SK-N-SH treated with all-trans-retinoic acid at 6 μM for 48 hours (cell line): ENCODE measurements at regions not wholly inside any gene's neighbourhood (a gene's known extent, or its start where the extent isn't known, plus 50 kb on each side); places are given as distances from the start of the nearest gene placed in this dataset.

ENCODE experiments used
- PATZ1 ChIP-seq: fragments of 250-450 bp; sonication (Bioruptor Pico); IDR thresholded peaks from 2 replicates; pipeline ENCODE4 v1.8.0; 2020; ENCODE audit warnings: mild to moderate bottlenecking, moderate library complexity, borderline replicate concordance
- PPARA ChIP-seq: fragments of 250-450 bp; sonication (Bioruptor Pico); IDR thresholded peaks from 2 replicates; pipeline ENCODE4 v1.5.0; 2020; ENCODE audit warnings: mild to moderate bottlenecking, borderline replicate concordance
- ZFP3 ChIP-seq: fragments of 250-450 bp; sonication (Bioruptor Pico); IDR thresholded peaks from 2 replicates; pipeline ENCODE4 v1.5.0; 2020; ENCODE audit warnings: mild to moderate bottlenecking, moderate library complexity

- no peak for TF ChIP-seq ZFP3
- no peak for TF ChIP-seq PATZ1 (CRISPR knock-in tag)
- no peak for TF ChIP-seq PPARA (CRISPR knock-in tag)
These were observed 106.6 kb upstream of the FMN2 start for GRCh38 chr1:239985044-239985443.
